AG10803 (cell line): ENCODE measurements at regions not wholly inside any gene's neighbourhood (a gene's known extent, or its start where the extent isn't known, plus 50 kb on each side); places are given as distances from the start of the nearest gene placed in this dataset.

ENCODE experiments used
- DNase-seq: peaks from one replicate; pipeline ENCODE4 v3.0.0; 2010; ENCODE audit warnings: low read depth
- H3K4me3 ChIP-seq: 2 replicates; pipeline ENCODE4 v1.5.1; 2011; ENCODE audit warnings: mild to moderate bottlenecking, low read length, control low read depth
- TF ChIP-seq, protein P1 (sequence below): conservative IDR thresholded peaks from 2 replicates; pipeline ENCODE4 v1.5.1; 2011; ENCODE audit warnings: mild to moderate bottlenecking, low read length, control low read depth, inconsistent platforms

DNA sequence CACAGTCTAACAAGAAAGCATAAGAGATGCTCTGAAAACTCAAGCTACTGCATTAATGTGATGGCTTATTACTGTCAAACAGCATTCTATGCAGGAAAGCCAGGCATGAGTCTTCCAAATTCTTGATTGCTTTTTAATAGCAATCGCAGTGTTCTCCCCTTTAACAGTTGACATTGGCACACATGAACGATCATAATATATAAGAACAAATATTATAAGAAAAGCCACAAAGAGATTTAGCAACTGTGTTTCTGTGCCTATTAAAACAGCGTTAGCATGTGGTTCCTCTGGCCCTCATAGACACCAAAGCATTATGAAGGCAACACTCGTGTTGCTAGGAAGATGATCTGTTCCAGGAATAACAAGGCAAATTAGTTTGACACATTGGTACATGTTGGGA lies 245.0 kb downstream of the ACKR3 start:
- H3K4me3 ChIP-seq, result no peak overlapping the region
- TF ChIP-seq, protein P1, sequence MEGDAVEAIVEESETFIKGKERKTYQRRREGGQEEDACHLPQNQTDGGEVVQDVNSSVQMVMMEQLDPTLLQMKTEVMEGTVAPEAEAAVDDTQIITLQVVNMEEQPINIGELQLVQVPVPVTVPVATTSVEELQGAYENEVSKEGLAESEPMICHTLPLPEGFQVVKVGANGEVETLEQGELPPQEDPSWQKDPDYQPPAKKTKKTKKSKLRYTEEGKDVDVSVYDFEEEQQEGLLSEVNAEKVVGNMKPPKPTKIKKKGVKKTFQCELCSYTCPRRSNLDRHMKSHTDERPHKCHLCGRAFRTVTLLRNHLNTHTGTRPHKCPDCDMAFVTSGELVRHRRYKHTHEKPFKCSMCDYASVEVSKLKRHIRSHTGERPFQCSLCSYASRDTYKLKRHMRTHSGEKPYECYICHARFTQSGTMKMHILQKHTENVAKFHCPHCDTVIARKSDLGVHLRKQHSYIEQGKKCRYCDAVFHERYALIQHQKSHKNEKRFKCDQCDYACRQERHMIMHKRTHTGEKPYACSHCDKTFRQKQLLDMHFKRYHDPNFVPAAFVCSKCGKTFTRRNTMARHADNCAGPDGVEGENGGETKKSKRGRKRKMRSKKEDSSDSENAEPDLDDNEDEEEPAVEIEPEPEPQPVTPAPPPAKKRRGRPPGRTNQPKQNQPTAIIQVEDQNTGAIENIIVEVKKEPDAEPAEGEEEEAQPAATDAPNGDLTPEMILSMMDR, result no peak
- DNase-seq, result no peak

DNA sequence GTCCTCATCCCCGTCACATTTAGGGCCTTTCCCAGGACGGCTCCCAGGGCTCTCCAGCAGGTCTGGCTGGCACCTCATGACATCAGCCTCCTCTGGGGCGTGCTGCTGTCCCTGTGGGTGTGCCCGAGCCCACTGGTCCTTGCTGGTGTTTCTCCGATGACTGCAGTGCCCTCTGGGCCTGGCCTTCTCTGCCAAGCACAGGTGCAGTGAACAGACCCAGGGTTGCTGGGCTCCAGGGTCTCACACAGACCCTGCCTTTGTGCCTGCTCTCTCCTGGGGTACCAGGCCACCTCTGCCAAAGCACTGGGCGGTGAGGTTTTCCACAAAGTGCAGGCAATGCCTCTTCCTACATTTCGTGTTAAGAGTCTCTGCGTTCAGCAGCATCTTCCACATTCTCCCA lies 246.1 kb downstream of the ACKR3 start:
- TF ChIP-seq, protein P1, result no peak
- no peak overlapping the region for H3K4me3 ChIP-seq
- DNase-seq, result no peak

DNA sequence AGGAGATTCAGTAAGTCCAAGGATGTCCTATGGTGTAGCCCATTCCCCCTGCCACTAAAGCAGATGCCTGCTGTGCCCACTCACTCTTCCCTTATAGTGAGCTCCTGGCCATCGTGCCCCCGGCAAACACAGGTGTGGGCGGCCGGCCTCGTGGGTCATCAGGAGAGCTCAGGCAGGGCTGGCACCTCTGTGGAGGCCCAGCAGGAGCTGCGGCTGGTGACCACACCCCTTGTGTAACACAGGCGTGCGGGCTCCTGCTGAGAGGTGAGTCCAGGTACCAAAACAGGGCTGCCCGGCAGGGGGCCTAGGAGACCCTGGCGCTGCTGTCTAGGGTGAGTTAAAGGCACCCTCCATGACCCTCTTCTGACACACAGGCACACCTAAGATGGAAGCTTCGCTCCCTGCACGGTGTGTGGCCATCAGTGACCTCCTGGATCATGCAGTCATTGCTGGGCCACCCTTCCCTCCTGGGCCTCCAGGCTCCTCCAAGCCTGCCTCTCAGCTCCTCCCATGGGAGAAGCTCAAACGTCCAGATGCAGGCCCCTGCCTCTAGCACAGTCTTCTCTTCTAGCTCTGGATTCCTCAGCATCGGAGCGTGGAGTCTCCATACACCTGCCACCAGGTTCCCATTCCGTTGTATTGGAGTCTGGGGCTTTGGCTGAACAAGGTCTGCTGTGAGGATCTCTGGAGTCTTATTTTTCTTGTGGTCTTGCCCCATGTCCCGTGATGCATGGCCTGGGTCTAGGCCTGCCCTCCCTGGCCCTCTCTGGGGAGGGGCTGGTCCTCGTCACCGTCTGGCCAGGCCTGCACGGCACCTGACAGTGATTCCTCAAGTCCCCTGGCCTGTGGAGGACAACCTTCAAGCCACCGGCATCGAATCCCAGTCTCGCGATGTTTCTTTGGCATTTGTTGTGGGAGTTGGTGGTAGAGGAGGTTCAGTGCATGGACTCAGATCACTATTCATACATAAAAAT lies 246.9 kb downstream of the ACKR3 start:
- DNase-seq, result no peak
- no peak overlapping the region for H3K4me3 ChIP-seq
- TF ChIP-seq, protein P1, result no peak

DNA sequence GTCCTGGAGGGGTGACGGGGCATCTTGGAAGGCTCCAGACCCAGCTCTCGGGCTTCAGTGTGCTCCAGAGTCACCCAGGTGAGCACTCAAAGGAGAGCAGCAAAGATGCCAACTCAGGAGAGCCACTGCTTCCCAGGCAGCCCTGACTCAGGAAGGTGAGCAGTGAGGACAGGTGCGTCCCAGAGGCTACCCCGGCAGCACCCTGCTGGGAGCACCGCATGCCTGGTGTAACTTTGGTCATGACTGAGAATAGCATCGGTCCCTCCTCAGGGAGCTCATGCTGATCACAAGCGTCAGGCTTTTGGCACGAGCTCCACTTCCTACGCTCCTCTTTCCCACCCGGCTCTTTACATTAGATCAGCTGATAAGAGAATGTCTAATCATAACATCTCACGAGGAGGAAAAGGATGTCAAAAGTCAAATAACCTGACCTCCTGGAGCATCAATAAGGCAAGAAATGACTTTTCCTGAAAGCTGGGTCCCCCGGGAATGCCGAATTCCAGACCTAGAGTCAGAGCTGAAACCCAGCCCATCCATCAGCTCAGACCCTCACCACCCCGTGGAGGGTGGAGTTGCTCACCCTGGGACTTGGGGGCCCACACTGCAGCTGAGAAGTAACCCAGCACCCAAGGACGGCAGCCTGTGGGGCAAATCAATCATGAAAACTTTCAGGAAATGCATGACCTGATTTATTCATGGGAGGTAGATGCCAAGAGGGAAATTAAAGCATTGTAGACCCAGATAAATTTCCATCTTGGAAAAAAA lies 248.8 kb downstream of the ACKR3 start:
- DNase-seq, result no peak
- TF ChIP-seq, protein P1, result no peak
- H3K4me3 ChIP-seq, result no peak overlapping the region

DNA sequence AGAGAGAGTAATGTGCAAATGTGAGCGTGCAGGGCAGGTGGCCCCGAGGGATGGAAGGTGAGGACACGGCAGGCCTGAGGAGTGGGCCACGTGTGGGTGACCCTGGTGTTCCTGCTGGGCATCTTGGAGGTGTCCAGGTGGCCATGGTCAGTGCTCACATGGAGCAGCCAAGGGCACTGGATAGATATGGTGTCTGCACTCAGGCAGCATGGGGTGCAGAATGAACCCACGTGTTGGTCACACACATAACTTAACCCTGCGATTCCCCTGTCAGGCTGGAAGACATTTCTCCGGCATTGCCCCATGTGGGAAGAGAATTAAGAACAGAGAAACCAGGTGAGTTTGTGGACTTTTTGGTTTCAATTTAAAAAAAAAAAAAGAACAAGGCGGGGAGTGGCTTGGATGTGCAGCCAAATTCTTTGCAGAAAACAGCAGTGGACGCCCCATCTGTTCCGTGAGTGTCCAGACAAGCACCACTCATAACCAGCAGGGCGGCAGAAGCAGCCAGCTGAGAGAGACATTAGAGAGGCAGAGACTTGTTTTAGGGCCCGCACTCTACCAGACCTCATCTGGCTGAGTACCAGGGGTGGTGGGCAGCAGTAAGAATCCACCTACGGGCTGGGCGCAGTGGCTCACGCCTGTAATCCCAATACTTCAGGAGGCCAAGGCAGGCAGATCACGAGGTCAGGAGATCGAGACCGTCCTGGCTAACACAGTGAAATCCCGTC lies 249.8 kb downstream of the ACKR3 start:
- H3K4me3 ChIP-seq, result no peak overlapping the region
- DNase-seq, result no peak
- TF ChIP-seq, protein P1, result no peak

DNA sequence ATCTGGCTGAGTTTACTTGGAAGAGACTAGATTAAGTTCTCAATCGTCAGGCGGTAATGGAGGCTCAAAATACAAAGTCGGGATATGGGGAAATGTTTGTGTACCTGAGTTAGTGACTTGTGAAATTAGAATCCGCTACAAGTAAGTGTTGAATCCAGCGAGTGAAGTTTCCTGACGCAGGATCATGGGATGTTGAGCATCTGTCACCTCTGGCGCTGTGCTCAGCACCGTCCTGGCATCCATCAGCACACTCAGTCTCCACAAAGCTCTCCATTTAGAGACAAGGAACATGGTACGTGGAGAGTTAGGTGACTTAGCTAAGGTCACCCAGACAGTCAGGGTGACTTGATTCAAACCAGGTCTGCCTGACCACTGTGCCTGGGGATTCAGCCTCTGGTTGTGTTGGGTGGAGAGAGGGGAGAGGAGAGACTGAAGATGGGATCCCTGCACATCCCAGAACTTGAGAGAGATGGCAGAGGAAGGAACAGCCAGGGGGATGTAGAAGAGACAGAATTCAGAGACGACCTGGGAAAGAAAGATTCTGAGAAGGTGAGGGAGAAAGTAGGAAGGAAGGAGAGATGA lies 251.2 kb downstream of the ACKR3 start:
- no peak for DNase-seq
- TF ChIP-seq, protein P1, result no peak
- H3K4me3 ChIP-seq, result no peak overlapping the region
